Mucosa of descending colon (tissue), 3 donors: ENCODE measurements at regions not wholly inside any gene's neighbourhood (a gene's known extent, or its start where the extent isn't known, plus 50 kb on each side); places are given as distances from the start of the nearest gene placed in this dataset.
"Not testable (repeated sequence)": the region's sequence is repeated elsewhere in the genome, so short reads cannot be mapped to it uniquely, and the experiment has no call there.

Source experiments
- ATAC-seq: fragments of 200-7000 bp; cut with Tn5 transposase; one replicate; pipeline ENCODE4 v1.9.1; 2020; ENCODE audit warnings: mild to moderate bottlenecking, moderate library complexity
- DNase-seq, 3 donors: peaks; one replicate each; pipeline ENCODE4 v3.0.0-alpha.2; 2020
- H3K36me3 ChIP-seq: fragments of 200-600 bp; one replicate; pipeline ENCODE4 v1.8.0; 2021; ENCODE audit warnings: low read depth, mild to moderate bottlenecking
- H3K4me1 ChIP-seq: fragments of 200-600 bp; one replicate; pipeline ENCODE4 v1.8.0; 2021; ENCODE audit warnings: low read depth, mild to moderate bottlenecking
- H3K4me3 ChIP-seq: fragments of 200-600 bp; one replicate; pipeline ENCODE4 v1.8.0; 2021; ENCODE audit warnings: mild to moderate bottlenecking
- H3K9me3 ChIP-seq: fragments of 200-600 bp; one replicate; pipeline ENCODE4 v1.8.0; 2021; ENCODE audit warnings: mild to moderate bottlenecking
- intact Hi-C, 2 donors: fragments of 100-400 bp; cut with DNase I in 1 of 2; cut with micrococcal nuclease in 1 of 2; formaldehyde crosslinking; loops; one replicate each; pipeline versions ENCODE4 v1.11.0 to v1.11.1; 2022; cut with DNase I, micrococcal nuclease
- TF ChIP-seq, protein P1 (sequence below): fragments of 200-600 bp; IDR thresholded peaks from one replicate; pipeline ENCODE4 v1.8.0; 2022; ENCODE audit warnings: antibody characterized with exemption, mild to moderate bottlenecking
- donor health status: DM: no; HTN: no; CAD: no; lungs with moderate emphysema.
- donor health status: DM: no; HTN: no; CAD: no.
- donor health status: DM: no; HTN: yes; CAD: no.

DNA sequence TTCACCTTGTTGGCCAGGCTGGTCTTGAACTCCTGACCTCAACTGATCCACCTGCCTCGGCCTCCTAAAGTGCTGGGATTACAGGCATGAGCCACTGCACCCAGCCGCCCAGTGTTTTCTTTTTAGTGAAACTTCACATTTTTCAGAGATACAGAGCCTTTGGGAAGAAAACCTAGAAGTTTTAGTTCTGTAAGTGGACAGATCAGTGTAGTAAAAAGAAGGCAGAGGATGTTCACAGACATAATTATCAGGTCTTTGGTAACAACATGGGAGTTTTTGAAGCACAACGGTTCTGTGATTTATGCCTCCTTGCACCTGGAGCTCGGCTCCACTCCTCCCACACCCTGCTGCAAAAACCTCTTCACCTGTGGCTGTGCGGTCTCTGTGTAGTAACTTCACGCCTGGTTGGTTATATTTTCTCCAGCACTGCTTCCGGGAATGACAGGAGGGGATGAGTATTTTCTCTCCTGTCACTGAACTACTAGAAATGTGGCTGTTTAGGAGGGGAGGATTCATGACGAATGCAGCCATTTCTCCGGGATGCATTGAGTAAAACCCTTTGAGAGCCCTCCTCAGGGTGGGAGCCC lies 67.0 kb downstream of the ARF6 start:
- Histone ChIP-seq H3K4me1 (peaks cover 21% of the 10 kb centered on the region), H3K36me3 (no peaks in the 10 kb centered on the region), H3K4me3 (no peak overlapping the region), H3K9me3 (no peaks in the 10 kb centered on the region)
- intact Hi-C loops = loop anchor here in 1 of 2 donors (10.0 kb wide), 1 partner anchor 65 kb away; the partner anchor contains the start of gene ARF6
- DNase-seq (peak in 2 of 3 donors; percentile 65 to 73), ATAC-seq (peak; percentile 90)
- TF ChIP-seq, protein P1, sequence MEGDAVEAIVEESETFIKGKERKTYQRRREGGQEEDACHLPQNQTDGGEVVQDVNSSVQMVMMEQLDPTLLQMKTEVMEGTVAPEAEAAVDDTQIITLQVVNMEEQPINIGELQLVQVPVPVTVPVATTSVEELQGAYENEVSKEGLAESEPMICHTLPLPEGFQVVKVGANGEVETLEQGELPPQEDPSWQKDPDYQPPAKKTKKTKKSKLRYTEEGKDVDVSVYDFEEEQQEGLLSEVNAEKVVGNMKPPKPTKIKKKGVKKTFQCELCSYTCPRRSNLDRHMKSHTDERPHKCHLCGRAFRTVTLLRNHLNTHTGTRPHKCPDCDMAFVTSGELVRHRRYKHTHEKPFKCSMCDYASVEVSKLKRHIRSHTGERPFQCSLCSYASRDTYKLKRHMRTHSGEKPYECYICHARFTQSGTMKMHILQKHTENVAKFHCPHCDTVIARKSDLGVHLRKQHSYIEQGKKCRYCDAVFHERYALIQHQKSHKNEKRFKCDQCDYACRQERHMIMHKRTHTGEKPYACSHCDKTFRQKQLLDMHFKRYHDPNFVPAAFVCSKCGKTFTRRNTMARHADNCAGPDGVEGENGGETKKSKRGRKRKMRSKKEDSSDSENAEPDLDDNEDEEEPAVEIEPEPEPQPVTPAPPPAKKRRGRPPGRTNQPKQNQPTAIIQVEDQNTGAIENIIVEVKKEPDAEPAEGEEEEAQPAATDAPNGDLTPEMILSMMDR = no peak

DNA sequence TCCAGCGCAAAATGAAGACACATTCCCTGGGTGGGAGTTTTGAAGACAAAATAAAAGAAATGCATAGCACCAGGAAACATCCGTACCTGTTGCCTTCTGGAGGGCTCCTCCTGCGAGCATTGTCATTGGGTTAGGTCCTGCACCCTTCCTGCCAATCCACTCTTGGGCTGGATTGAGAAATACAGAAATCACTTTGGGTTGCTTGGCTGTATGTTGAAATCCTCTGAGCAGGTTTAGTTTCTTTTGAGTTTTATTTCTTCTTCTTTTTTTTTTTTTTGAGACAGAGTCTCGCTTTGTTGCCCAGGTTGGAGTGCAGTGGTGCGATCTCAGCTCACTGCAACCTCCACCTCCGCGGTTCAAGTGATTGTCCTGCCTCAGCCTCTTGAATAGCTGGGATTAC lies 67.6 kb downstream of the ARF6 start:
- DNase-seq (no peak), ATAC-seq (peak; percentile 11)
- intact Hi-C loops = loop anchor here in 1 of 2 donors (10.0 kb wide), 1 partner anchor 66 kb away; the partner anchor contains the start of gene ARF6
- Histone ChIP-seq H3K36me3 (no peaks in the 10 kb centered on the region), H3K4me1 (peaks cover 21% of the 10 kb centered on the region), H3K9me3 (no peaks in the 10 kb centered on the region), H3K4me3 (no peak overlapping the region)
- TF ChIP-seq, protein P1 = no peak

DNA sequence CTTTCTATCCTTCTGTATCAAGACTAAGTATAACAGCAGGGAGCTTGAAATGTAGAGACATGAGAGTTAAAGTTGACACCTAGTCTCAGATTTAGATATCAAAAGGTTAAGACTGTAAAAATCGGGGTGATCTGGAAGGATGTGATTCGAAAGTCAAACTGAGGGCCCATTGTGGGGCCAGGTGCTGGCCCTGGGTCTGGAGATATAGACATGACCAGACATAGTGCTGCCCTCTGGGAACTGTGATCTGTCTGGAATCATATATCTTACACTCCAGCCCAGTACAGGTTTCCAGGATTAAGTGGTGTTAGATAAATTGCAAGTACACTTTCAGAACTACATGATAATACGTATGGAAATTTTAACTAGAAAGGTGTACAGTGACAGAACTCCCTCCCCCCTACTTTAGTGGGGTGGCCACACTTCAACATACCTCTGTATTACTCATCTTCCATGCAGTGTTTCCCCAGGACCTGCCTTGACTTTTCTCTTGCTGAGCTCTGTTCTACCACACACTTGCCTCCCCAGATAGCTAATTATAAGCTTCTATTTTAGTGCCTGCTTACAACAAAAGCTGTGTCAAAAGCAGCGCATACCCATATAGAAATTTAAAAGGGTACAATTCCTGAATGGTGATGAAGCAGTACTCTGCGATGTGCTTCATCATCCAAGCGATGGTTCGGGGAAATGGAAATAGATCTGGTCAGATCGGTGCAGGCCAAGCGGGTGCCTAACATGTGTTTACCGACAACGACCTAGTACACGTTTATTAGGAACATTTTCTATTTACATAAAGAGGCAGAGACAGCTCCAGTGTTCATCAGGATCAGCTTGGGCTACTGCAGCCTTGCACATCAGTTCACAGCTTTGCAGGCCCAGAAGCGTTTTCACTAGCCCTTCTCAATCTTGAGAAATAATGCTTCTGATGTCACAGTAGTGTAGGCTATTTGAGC lies 68.7 kb downstream of the ARF6 start:
- DNase-seq (no peak), ATAC-seq (no peak)
- TF ChIP-seq, protein P1 = no peak
- no peaks in the 10 kb centered on the region for H3K9me3 ChIP-seq
- H3K36me3 ChIP-seq = no peaks in the 10 kb centered on the region
- H3K4me3 ChIP-seq = no peak overlapping the region
- H3K4me1 ChIP-seq = peaks cover 21% of the 10 kb centered on the region
- intact Hi-C loops = loop anchor here in 1 of 2 donors (10.0 kb wide), 1 partner anchor 67 kb away; the partner anchor contains the start of gene ARF6

DNA sequence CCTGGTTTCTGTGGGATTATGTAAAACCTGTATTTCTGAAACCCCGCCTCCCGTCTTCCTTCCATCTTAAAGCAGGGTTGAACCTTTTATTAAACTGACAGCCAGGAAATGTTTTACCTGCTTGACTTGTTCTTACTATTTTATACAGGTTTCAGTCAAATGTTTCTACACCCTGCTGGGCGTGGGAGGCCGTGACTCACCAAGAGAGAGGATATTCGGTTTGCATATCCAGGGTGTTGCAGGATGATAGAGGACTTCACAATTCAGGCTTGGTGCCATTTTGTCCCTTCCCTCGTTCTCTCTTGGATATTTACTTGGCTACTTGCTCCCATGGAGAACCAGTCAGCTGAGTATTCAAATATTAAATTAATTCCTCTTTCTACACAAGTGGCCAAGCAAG lies 69.7 kb downstream of the ARF6 start:
- ATAC-seq (peak; percentile 65), DNase-seq (peak; percentile 64 to 77 (median 69))
- intact Hi-C loops = loop anchor here in 1 of 2 donors (10.0 kb wide), 1 partner anchor 68 kb away; the partner anchor contains the start of gene ARF6
- Histone ChIP-seq H3K4me1 (peaks cover 24% of the 10 kb centered on the region), H3K36me3 (no peaks in the 10 kb centered on the region), H3K4me3 (no peak overlapping the region), H3K9me3 (no peaks in the 10 kb centered on the region)
- TF ChIP-seq, protein P1 = no peak

DNA sequence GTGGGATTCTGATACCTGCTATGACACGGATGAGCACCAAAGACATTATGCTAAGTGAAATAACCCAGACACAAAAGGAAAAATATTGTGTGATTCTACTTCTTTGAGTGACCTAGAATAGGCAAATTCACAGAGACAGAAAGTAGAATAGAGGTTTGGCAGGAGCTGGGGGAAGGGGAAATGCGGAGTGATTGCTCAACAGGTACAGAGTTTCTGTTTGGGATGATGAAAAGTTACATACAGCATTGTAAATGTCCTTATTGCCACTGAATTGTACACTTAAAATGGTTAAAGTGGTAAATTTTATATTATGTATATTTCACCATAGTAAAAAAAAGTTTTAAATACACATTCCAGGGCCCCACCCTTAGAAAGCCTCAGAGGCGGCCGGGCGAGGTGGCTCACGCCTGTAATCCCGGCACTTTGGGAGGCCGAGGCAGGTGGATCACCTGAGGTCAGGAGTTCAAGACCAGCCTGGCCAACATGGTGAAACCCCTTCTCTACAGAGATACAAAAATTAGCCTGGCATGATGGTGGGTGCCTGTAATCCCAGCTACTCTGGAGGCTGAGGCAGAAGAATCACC lies 72.3 kb downstream of the ARF6 start:
- not testable (repeated sequence) for H3K36me3 ChIP-seq, H3K4me3 ChIP-seq, H3K9me3 ChIP-seq
- peak; percentile 58 to 74 (median 72) for DNase-seq
- H3K4me1 ChIP-seq = peaks cover 22% of the 10 kb centered on the region
- peak; percentile 63 for ATAC-seq
- intact Hi-C loops = loop anchor here in 1 of 2 donors (10.0 kb wide), 1 partner anchor 70 kb away; the partner anchor contains the start of gene ARF6
